Trophoblast cell (in vitro differentiated cells and primary cell): ENCODE measurements at regions not wholly inside any gene's neighbourhood (a gene's known extent, or its start where the extent isn't known, plus 50 kb on each side); places are given as distances from the start of the nearest gene placed in this dataset.

Experiments
- DNase-seq, 2 donors: peaks; one replicate each; pipeline ENCODE4 v3.0.0-alpha.2; 2016
- H2AFZ ChIP-seq: 2 replicates; pipeline ENCODE4 v1.6.1; 2013; ENCODE audit warnings: low read length, moderate library complexity, mild to moderate bottlenecking; ENCODE audit not compliant: insufficient read depth, poor library complexity
- H2AK5ac ChIP-seq: 2 replicates; pipeline ENCODE4 v1.6.1; 2013; ENCODE audit warnings: mild to moderate bottlenecking, low read length
- H2BK120ac ChIP-seq: 2 replicates; pipeline ENCODE4 v1.6.1; 2013; ENCODE audit warnings: low read length, mild to moderate bottlenecking, moderate library complexity; ENCODE audit not compliant: insufficient read depth, poor library complexity
- H2BK12ac ChIP-seq: 2 replicates; pipeline ENCODE4 v1.6.1; 2013; ENCODE audit warnings: mild to moderate bottlenecking, low read length, moderate library complexity
- H2BK5ac ChIP-seq: 2 replicates; pipeline ENCODE4 v1.6.1; 2013; ENCODE audit warnings: low read length, low read depth, moderate library complexity, mild to moderate bottlenecking; ENCODE audit not compliant: poor library complexity
- H3K14ac ChIP-seq: 2 replicates; pipeline ENCODE4 v1.6.1; 2013; ENCODE audit warnings: mild to moderate bottlenecking, low read length
- H3K18ac ChIP-seq: 2 replicates; pipeline ENCODE4 v1.6.1; 2013; ENCODE audit warnings: mild to moderate bottlenecking, low read length
- H3K23ac ChIP-seq: 2 replicates; pipeline ENCODE4 v1.6.1; 2013; ENCODE audit warnings: low read length
- H3K27ac ChIP-seq: 2 replicates; pipeline ENCODE4 v1.5.1; 2013; ENCODE audit warnings: low read depth, mild to moderate bottlenecking, inconsistent platforms, low read length, moderate library complexity
- H3K27me3 ChIP-seq: 2 replicates; pipeline ENCODE4 v1.6.1; 2013; ENCODE audit warnings: inconsistent platforms, mild to moderate bottlenecking, low read length, moderate library complexity; ENCODE audit not compliant: insufficient read depth
- H3K36me3 ChIP-seq, 2 experiments: 1 replicate in 1 of 2; 2 replicates in 1 of 2; pipeline ENCODE4 v1.6.1; 2013; ENCODE audit warnings: low read length in 2 of 2, mild to moderate bottlenecking in 2 of 2, moderate library complexity in 1 of 2; ENCODE audit not compliant: insufficient read depth in 2 of 2, control insufficient read depth in 1 of 2
- H3K4ac ChIP-seq: 2 replicates; pipeline ENCODE4 v1.6.1; 2013; ENCODE audit warnings: low read depth, mild to moderate bottlenecking, low read length, moderate library complexity
- H3K4me1 ChIP-seq, 2 experiments: 1 replicate in 1 of 2; 2 replicates in 1 of 2; pipeline ENCODE4 v1.6.1; 2013; ENCODE audit warnings: low read length in 2 of 2, mild to moderate bottlenecking in 2 of 2, moderate library complexity in 1 of 2; ENCODE audit not compliant: insufficient read depth in 2 of 2, control insufficient read depth in 1 of 2
- H3K4me2 ChIP-seq: 2 replicates; pipeline ENCODE4 v1.6.1; 2013; ENCODE audit warnings: inconsistent platforms, mild to moderate bottlenecking, low read length, moderate library complexity
- H3K4me3 ChIP-seq: 2 replicates; pipeline ENCODE4 v1.5.1; 2013; ENCODE audit warnings: mild to moderate bottlenecking, low read depth, low read length, inconsistent platforms
- H3K79me1 ChIP-seq: one replicate; pipeline ENCODE4 v1.6.1; 2013; ENCODE audit warnings: low read length
- H3K79me2 ChIP-seq: 2 replicates; pipeline ENCODE4 v1.6.1; 2013; ENCODE audit warnings: low read length, mild to moderate bottlenecking; ENCODE audit not compliant: control insufficient read depth, insufficient read depth, poor library complexity
- H3K9ac ChIP-seq: 2 replicates; pipeline ENCODE4 v1.6.1; 2013; ENCODE audit warnings: mild to moderate bottlenecking, low read length
- H3K9me3 ChIP-seq: 2 replicates; pipeline ENCODE4 v1.6.1; 2013; ENCODE audit warnings: low read depth, mild to moderate bottlenecking, control low read depth, inconsistent platforms, low read length; ENCODE audit not compliant: insufficient read depth
- H4K12ac ChIP-seq: 2 replicates; pipeline ENCODE4 v1.6.1; 2013; ENCODE audit warnings: low read depth, mild to moderate bottlenecking, low read length, moderate library complexity
- H4K8ac ChIP-seq: 2 replicates; pipeline ENCODE4 v1.6.1; 2013; ENCODE audit warnings: low read depth, mild to moderate bottlenecking, low read length, moderate library complexity
- H4K91ac ChIP-seq: one replicate; pipeline ENCODE4 v1.6.1; 2013; ENCODE audit warnings: low read depth, mild to moderate bottlenecking, low read length, moderate library complexity
- WGBS: extraction: QIAGEN DNeasy Blood & Tissue Kit; methylation state at CpG from one replicate; pipeline ENCODE4 v1.1.7; 2013; ENCODE audit warnings: missing lambda C conversion rate; ENCODE audit not compliant: insufficient read length, insufficient coverage; ENCODE audit errors: extremely low coverage; 5-methylcytosine and 5-hydroxymethylcytosine counted together

DNA sequence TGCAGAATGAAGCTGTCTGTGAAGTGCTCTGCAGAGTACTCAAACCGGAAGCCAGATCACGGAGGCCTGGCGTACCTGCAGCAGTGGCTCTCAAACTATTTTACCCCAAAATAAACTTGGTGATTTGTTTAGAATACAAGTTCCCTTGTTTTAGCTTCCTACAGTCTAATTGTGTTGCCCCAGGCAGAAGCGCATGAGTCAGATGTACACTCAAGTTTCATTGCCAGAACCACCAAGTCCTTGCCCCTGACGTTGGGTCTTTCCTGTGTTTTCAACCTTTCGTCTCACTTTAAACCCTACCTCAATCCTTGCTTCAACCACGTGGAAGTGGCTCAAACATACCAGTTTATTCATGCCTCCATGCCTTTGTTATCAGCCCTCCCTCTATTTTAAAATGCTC is 66.2 kb upstream of the SLC7A11 start:
- Histone ChIP-seq H4K12ac (no peak overlapping the region), H3K79me2 (no peaks in the 10 kb centered on the region), H2BK5ac (no peak overlapping the region), H3K9me3 (no peaks in the 10 kb centered on the region), H2AK5ac (no peak overlapping the region), H3K4ac (no peak overlapping the region), H2BK120ac (no peak overlapping the region), H3K36me3 (no peaks in the 10 kb centered on the region), H2AFZ (no peak overlapping the region), H3K18ac (no peak overlapping the region), H4K8ac (no peak overlapping the region), H3K27ac (no peak overlapping the region), H3K9ac (no peak overlapping the region), H3K79me1 (no peaks in the 10 kb centered on the region), H3K27me3 (no peaks in the 10 kb centered on the region), H4K91ac (no peak overlapping the region), H3K4me3 (no peak overlapping the region), H3K4me2 (no peak overlapping the region), H2BK12ac (no peak overlapping the region), H3K23ac (no peak overlapping the region), H3K14ac (no peak overlapping the region), H3K4me1 (peaks cover 3 to 4% of the 10 kb centered on the region in 2 experiments)
- no CpG with 5 or more reads among the region's 7 CpGs for WGBS
- DNase-seq: peak; percentile 63 to 73

DNA sequence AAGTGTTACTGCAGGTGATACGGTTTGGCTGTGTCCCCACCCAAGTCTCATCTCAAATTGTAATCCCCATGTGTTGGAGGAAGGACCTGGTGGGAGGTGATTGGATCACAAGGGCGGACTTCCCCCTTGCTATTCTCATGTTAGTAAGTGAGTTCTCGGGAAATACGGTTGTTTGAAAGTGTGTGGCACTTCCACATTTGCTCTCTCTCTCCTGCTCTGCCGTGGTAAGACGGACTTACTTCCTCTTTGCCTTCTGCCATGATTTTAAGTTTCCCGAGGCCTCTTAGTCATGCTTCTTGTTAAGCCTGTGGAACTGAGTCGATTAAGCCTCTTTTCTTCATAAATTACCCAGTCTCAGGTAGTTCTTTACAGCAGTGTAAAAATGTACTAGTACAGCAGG is 65.2 kb upstream of the SLC7A11 start:
- no peak overlapping the region for H3K9ac ChIP-seq
- H3K27me3 ChIP-seq: no peaks in the 10 kb centered on the region
- no peak overlapping the region for H2BK120ac ChIP-seq
- peaks cover 3 to 4% of the 10 kb centered on the region in 2 experiments for H3K4me1 ChIP-seq
- H3K4me3 ChIP-seq: no peak overlapping the region
- H3K18ac ChIP-seq: no peak overlapping the region
- no peak for DNase-seq
- no peaks in the 10 kb centered on the region for H3K79me1 ChIP-seq
- H3K4me2 ChIP-seq: no peak overlapping the region
- H3K79me2 ChIP-seq: no peaks in the 10 kb centered on the region
- H2AK5ac ChIP-seq: no peak overlapping the region
- H3K36me3 ChIP-seq: no peaks in the 10 kb centered on the region
- H4K91ac ChIP-seq: no peak overlapping the region
- H2BK5ac ChIP-seq: no peak overlapping the region
- H2AFZ ChIP-seq: no peak overlapping the region
- H4K8ac ChIP-seq: no peak overlapping the region
- no peak overlapping the region for H4K12ac ChIP-seq
- H3K23ac ChIP-seq: no peak overlapping the region
- no peaks in the 10 kb centered on the region for H3K9me3 ChIP-seq
- H3K27ac ChIP-seq: no peak overlapping the region
- peak overlapping the region; percentile 11 for H2BK12ac ChIP-seq
- no peak overlapping the region for H3K4ac ChIP-seq
- WGBS: no CpG with 5 or more reads among the region's 8 CpGs
- H3K14ac ChIP-seq: no peak overlapping the region

DNA sequence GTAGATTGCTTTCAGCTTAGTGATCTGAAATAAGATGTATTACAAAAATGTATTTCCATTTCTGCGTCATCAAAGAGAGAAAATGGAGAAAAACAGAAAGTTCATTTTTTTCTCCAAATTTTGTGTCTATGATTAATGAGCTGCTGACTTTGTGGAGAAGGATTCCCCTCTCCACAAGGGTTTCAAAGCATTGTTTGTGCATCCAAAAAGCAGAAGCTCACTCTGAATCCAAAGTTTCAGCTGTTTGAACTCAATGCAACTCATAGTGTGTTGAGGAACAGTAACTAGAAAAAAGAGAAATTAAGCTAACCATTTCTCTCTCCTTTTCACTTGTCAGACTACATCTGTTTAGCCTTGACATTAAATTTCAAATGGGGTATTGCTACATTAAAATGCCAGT is 62.9 kb upstream of the SLC7A11 start:
- H3K79me2 ChIP-seq: no peaks in the 10 kb centered on the region
- H2BK12ac ChIP-seq: no peak overlapping the region
- no peaks in the 10 kb centered on the region for H3K36me3 ChIP-seq
- H2AFZ ChIP-seq: no peak overlapping the region
- H4K91ac ChIP-seq: no peak overlapping the region
- no CpG with 5 or more reads among the region's 1 CpG for WGBS
- H3K27ac ChIP-seq: no peak overlapping the region
- H3K4me2 ChIP-seq: no peak overlapping the region
- H3K4me3 ChIP-seq: no peak overlapping the region
- no peak overlapping the region for H4K12ac ChIP-seq
- H3K4ac ChIP-seq: no peak overlapping the region
- H4K8ac ChIP-seq: no peak overlapping the region
- no peaks in the 10 kb centered on the region for H3K9me3 ChIP-seq
- no peak overlapping the region for H3K9ac ChIP-seq
- H3K23ac ChIP-seq: no peak overlapping the region
- H2AK5ac ChIP-seq: no peak overlapping the region
- no peak overlapping the region for H3K18ac ChIP-seq
- H3K4me1 ChIP-seq: peaks cover 4 to 6% of the 10 kb centered on the region in 2 experiments
- H3K79me1 ChIP-seq: peaks cover 2% of the 10 kb centered on the region
- DNase-seq: peak in 1 of 2 donors; percentile 10
- no peak overlapping the region for H3K14ac ChIP-seq
- H2BK5ac ChIP-seq: no peak overlapping the region
- H2BK120ac ChIP-seq: no peak overlapping the region
- H3K27me3 ChIP-seq: no peaks in the 10 kb centered on the region

DNA sequence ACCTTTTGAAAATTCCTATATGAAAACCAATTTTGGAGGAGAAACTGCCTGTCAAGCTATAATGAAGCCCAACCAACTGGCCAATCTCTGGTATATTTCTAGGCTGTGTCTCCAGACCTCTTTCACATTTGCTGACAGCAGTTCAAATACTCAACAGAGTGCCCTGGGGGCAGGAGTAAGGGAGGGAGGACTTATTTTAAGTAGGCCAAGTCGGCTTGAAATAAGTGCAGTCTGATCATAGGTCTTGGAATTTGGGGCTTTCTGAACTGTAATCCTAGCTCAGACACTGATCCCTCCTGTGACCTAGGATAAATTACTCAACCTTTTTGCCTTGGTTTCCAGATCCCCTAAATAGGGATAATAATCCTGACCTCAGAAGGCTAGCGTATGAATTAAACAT is 59.4 kb upstream of the SLC7A11 start:
- Histone ChIP-seq H3K14ac (no peak overlapping the region), H3K23ac (no peak overlapping the region), H3K27me3 (no peaks in the 10 kb centered on the region), H3K4me2 (no peak overlapping the region), H3K4ac (no peak overlapping the region), H3K18ac (no peak overlapping the region), H4K12ac (no peak overlapping the region), H3K36me3 (no peaks in the 10 kb centered on the region), H3K79me2 (no peaks in the 10 kb centered on the region), H3K9ac (no peak overlapping the region), H2AFZ (no peak overlapping the region), H3K27ac (peak overlapping the region; percentile 71), H2BK120ac (no peak overlapping the region), H4K91ac (no peak overlapping the region), H2BK5ac (no peak overlapping the region), H2BK12ac (no peak overlapping the region), H3K79me1 (peaks cover 7% of the 10 kb centered on the region), H4K8ac (no peak overlapping the region), H2AK5ac (no peak overlapping the region), H3K4me3 (no peak overlapping the region), H3K4me1 (peaks cover 5% of the 10 kb centered on the region in 2 experiments), H3K9me3 (no peaks in the 10 kb centered on the region)
- no CpG with 5 or more reads among the region's 2 CpGs for WGBS
- DNase-seq: peak; percentile 77 to 78
